GM21423 (cell line): ENCODE measurements at regions not wholly inside any gene's neighbourhood (a gene's known extent, or its start where the extent isn't known, plus 50 kb on each side); places are given as distances from the start of the nearest gene placed in this dataset.

Source experiments
- ATAC-seq: cut with Tn5 transposase; IDR thresholded peaks from one replicate; pipeline ENCODE4 v1.9.1; 2021; ENCODE audit warnings: mild to moderate bottlenecking, moderate library complexity; ENCODE audit not compliant: unreplicated experiment

DNA sequence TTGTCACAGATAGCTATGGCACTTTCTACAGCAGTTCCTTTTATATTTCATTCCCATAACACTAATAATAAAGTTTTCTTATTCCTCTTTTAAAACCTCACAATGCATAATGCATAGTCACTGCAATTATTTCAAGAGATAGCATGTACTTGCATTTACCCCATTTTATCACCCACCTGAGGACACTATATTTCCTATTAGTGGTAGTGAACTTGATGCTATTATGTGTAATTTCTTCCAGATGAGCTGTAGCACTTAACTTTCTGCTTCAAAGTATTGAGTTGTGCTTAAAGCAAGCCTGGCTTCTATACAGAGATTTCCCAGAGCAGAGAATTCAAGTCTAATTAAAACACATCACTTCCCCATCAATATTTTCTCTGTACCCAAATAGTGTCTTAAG lies 461.1 kb downstream of the HTR7 start:
- no peak for ATAC-seq

DNA sequence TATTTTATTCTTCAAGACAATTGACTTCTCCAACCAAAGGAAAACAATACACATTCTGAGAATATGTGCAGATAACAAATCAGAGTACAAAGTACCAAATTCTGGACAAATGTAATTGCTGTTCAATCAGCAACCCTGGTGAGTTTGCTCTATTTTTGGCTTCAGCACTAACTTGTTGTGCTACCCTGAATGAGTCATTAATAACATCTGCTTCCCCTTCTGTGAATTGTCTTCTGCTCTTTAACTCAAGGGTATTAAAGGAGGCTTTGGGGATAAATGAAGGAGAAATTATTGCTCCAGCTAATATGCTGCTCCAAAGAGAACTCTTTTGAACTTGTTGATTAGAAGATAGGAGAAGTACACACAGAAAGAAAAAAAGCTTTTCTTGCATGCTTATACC lies 459.3 kb downstream of the HTR7 start:
- no peak for ATAC-seq

DNA sequence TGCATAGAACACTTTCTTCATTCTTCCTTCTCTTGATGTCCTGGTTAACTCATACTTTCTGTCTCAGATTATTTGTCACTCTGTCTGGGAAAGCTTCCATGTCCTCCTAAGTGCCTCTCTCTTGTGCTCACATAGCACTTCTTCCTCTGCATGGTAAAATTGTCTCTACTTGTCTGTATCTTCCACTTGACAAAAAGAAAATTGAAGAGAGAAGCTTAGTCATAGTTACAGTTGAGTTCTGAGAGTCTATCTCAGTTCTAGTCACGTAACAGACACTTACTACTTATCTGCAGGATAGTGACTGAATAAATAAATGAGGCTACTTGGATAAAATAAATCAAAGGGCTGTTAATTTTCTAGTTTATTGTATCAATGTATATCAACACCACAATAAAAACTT lies 458.1 kb downstream of the HTR7 start:
- ATAC-seq, result no peak

DNA sequence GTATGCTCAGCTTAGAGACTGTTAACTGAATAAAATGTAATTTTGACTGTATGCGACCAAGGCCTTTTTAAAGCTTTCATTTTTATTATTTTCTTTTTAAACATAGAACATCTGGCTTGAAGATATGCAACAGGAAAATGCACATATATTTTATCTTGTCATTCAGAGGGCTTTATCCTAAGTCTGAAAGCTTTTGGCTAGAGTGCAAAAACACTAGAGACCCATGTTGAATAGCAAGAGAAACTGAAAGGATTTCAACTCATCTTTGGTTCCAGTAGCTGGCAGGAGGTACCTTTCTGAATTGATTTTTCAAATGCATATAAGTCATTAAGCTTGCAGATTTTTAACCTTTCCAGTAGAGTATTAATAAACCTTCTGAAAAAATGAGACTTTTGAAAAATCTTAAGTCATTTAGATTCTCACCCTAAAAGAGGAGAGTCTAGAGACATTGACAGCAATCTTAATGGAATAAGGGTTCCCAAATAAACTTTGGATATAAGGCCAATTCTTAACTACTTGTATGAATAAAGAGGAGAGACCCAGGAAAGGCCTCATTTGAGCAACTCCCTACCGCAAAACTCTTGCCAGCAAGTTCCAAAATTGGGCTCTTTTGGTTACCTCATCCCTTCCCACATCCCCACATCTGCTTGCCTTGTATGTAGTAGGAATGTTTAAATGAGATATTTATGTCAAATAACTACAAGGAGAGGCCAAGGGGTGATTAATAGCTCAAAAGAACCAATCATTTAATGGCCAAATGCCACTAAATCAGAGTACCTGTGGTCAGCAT lies 454.4 kb downstream of the HTR7 start:
- ATAC-seq, result no peak

DNA sequence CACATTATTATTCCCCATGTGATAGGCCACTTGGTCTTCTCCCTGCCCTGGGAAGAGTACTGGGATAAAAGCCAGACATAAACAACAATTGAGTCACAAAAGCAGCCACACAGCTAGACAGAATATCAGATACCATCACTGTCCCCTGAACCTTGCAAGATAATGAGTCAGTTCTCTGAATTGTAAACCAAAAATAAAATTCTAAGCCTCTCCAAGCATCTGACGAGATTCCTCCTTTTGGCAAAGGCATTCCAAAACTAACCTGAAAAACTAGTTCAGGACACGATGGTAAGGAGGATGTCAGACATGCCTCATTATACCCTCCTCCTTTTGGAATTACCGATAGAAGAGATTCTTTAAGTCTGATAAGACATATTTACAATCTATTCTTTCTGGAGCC lies 450.7 kb downstream of the HTR7 start:
- no peak for ATAC-seq

DNA sequence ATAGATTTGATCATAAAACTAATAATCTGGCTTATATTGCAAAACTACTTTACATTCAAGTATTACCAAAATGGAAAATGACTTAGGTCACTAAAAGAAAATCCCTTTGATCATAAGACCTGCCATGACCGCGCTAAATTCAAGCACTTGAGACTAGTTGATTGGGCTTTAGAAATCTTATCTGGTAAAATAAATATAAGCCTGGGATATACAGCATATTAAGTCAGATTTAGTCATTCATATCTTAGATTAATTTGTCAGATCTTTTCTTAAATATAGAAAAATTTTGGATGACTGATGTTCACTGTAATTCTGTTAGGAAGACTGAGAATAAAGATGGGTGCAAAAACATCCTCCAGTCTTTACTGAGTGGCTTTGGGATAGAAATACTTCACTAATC lies 450.0 kb downstream of the HTR7 start:
- ATAC-seq, result no peak

DNA sequence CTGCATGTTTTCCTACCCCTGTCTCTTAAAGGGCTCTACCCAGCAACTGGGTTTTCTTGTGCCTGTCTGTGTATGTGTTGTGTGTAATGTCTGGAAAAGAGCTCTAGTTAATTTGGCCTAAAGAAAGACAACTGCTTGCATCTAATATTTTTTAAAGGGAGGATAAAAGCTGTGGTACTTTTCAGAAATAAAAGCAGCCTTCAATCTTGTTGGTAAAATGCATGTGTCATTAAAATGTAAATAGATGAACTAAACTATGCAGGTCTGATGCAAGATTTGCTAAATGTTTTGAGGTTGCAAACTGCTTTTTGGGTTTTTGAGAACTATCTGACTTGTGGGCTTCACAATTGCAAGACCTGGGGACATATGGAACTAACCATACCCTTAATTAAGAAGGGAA lies 445.3 kb downstream of the HTR7 start:
- no peak for ATAC-seq

DNA sequence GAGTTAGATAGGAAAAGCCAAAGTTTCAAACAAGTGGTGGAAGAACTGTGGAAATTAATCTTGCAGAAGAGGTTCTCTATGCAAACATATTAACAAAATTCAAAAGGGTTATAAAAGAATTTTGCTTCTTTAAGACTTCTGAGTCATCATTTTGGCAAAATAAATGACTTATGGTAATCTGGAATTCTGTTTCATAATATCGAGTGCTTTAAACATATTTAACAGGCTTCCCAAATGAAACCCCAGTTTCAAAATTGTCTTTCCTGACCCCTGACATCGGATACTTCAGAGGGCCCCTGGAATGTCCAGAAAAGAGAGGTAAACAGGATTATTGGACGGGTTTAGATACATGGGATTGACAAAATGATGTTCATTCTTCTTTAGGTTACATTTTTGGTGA lies 444.6 kb downstream of the HTR7 start:
- no peak for ATAC-seq

DNA sequence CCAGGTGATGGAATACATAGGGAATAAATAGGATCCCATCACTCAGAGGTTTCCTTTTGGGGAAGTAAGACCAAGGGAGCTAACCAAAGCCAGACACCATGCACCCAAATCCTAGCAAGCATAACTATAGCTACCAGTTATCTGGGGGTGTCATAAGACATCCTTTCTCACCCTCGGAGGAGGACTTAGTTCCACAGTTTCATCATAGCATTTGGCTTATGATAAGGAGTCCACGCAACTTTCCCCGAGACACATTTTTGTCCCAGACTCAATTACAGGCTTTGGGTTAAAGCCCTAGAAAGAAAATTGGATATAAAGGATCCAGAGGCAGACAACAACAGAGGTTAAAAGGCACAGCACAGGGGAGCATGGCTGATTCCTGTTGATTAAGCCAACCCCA lies 442.9 kb downstream of the HTR7 start:
- no peak for ATAC-seq

DNA sequence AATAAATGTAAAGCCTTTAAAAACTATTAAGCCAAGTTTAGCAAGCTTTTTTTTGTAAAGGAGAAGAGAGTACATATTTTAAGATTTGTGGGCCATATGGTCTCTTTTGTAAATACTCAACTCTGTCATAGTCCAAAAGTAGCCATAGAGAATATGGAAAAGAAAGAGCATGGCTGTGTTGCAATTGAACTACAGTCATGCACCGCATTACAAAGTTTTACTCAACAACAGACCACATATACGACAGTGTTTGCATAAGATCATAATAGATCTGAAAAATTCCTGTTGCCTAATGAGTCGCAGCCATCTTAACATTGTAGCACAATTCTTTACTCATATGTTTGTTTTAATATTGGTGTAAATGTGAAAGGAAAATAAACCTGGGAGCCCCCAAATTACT lies 440.8 kb downstream of the HTR7 start:
- no peak for ATAC-seq

DNA sequence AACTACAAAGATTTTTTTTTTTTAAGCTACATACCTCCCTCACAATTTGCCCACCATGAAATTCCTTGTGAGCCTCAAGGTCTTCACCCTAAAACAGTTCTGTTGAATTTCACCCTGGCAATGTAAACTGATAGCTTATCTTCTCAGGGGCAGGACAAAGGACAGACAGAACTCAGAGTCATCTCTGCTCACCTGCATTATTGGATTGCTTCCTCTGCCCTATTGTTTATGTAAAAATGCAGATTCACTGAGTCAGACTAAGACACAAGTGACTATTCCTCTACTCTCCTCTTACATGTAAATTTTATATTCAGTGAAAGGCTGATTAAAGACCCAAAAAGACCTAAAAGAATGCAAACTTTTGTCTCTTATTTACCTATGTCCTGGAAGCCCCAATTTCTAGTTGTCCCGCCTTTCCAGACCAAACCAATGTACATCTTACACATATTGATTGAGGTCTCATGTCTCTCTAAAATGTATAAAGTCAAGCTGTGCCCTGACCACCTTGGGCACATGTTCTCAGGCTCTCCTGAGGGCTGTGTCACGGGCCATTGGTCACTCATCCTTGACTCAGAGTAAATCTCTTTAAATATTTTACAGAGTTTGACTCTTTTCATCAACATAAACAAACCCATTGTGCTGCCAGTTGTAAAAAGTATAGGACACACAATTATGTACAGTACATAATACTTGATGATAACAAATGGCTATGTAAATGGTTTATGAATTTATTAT lies 440.2 kb downstream of the HTR7 start:
- no peak for ATAC-seq

DNA sequence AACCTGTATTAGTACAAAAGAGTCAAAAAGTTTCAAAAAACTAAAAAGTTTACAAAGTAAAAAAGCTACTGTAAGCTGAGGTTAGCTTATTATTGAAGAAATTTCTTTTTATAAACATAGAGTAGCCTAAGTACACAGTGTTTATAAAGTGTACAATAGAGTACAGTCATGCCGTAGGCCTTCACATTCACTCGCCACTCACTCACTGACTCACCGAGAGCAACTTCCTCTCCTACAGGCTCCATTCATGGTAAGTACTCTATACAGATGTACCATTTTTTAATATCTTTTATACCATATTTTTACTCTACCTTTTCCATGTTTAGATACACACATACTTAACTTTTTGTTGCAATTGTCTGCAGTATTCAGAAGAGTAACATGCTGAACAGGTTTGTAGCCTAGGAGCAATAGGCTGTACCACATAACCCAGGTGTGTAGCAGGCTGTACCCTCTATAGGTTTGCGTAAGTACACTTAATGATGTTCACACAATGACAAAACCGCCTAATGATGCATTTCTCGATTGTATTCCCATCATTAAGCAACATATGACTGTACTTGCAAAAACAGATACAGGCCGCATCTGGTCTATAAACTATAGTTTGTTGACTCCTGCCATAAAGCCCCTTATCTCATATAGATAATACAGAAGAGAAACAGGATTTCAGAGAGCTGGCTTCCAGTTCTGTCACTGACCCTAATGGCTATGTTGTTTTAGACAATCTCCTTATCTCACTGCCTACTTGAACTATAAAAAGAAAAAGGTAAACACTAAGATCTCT lies 438.8 kb downstream of the HTR7 start:
- ATAC-seq, result no peak

DNA sequence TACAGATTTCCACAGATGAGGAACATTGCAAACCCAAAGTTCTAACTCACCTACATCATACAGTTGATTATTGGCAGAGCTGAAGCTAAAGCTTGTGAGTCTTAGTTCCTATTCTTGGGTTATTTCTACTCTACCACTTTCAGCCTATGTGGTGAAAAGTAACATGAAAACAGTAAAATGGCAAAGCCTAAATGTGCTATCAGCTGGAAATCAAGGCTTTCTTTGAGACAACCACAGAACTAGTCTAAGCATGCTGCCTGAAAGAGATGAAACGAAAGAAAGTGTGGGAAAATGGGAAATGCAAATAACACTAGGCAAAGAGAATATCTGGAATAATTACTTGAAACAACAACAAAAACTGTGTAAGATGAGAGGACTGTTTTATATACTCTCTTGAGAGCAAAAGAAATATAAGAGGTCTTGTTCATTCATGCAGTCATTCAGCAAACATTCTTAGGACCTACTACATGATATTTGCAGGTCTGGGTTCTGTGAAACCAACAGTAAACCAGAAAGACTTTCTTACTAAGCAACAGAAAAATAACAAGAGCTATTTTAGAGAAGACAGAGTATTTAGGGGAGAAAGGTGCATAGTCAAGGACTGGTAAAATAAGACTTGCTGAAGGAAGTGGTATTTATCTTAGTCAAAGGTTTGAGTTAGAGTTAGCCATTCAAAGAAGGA lies 437.1 kb downstream of the HTR7 start:
- peak; percentile 75 for ATAC-seq

DNA sequence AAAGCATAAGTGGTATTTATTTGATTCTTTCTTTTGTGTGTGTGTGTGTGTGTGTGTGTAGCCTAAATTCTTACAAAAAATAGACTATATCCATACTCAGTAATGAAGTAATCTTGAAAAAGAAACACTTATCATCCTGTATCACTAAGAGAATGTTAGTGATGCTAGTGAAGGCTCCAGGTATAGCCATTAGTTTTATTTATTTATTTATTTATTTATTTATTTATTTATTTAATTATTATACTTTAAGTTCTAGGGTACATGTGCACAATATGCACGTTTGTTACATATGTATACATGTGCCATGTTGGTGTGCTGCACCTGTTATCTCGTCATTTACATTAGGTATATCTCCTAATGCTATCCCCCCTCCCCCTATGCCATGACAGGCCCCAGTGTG lies 436.0 kb downstream of the HTR7 start:
- no peak for ATAC-seq

DNA sequence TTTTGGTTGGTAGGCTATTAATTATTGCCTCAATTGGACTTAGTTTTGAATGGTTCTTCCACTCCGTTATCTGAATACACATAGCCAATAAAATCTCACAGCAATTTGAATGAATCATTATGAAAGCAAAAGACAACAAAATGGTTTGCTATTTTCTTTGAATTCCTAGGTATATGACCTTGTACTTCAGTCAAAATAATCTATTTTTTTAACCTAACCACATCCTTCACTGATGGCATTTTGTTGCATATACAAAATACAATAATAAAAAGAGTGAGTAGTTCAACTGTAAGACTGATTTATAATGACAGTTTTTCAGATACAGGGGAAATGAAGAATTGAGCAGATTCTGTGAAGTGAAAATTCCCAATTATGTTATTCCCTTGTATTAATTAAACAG lies 433.1 kb downstream of the HTR7 start:
- no peak for ATAC-seq

DNA sequence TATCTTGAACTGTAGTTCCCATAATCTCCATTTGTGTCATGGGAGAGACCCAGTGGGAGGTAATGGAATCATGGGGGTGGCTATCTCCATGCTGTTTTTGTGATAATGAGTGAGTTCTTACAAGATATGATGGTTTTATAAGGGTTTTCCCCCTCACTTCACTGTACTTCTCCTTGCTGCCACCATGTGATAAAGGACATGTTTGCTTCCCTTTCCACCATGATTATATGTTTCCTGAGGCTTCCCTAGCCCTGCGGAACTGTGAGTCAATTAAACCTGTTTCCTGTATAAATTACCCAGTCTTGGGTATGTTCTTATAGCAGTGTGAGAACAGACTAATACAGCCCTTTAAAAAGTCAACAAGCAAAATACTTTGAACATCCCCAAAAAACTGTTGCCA lies 427.7 kb downstream of the HTR7 start:
- no peak for ATAC-seq

DNA sequence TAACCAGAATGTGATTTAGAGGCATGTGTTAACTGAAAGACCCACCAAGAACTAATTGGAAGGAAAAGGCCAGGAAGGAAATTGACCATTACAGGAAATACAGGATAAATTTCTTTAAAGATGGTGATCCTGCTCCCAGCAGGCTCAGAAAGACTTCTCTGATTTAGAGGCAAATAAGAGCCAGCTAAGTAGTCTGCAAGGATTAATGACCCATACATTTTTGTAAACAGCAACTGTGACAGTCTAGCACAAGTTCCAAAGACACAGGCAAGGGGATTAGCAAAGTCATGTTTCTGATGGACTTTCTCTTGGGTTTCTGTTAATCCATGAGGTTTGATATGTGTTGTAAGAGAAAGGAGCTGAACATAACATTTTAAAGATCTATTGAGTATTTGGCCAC lies 425.0 kb downstream of the HTR7 start:
- ATAC-seq, result no peak

DNA sequence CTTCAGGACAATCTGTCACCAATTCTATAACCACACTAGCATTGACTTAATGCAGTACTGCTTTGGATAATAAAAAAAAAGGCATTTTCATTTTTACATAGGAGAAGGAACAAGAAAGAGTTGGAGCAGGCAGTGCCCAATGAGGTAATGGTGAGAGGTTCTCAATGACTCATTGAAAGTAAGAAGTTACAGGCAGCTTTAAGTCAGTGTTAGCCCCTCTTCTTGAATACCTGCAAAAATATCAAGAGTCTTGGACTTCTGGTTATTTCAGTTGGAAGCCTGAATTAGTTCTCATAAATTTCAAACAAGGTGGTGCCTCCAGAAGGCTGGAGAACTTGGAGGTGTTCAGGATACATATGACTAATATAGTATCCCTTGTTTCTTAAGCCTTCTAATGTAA lies 422.5 kb downstream of the HTR7 start:
- ATAC-seq, result no peak

DNA sequence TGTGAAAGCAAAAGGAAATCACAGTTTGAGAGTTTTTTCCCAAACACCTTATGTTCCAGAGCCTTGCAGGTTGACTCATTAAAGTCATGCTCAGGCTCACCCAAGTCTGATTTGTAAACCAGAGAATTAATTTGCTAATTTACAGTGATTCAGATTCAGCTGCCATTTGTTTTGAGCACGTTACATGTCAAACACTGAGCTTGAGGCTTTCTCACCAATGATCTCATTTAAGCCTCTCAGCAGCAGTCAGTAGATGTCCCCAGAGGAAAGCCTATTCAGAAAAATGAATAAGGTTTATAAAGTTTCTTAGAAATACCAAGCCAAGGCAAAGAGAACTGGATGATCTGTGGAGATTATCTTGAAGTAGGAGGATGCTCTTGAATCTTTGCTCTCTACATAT lies 420.4 kb downstream of the HTR7 start:
- ATAC-seq, result no peak

DNA sequence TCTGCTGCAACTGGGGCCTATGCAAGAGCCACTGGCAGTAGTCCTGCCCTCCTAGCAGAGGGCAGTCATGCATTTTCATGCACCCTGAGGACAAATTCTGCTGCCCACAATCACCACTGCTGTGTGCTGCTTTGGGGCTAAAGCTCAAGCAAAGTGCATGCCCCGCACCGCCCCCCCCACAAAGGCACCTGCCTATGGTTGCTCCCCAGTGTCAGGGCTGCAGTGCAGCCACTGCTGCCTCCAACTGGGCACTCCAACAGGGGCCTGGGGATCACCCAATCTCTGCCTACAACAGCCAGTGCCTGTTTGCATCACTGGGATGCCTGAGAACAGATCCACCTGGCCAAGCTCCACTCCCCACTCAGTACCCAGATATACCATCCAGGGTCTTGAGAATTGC lies 417.0 kb downstream of the HTR7 start:
- no peak for ATAC-seq

DNA sequence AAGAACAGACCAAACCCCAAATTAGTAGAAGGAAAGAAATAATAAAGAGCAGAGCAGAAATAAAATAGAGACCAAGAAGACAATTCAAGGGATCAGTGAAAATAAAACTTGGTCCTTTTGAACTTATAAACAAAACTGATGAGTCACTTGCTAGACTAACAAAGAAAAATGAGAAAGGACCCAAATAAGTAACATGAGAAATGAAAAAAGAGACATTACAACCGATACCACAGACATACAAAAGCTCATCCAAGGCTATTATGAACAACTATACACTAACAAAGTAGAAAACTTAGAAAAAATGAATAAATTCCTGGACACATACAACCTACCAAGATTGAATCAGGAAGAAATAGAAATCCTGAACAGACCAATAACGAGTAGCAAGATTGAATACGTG lies 414.5 kb downstream of the HTR7 start:
- ATAC-seq, result no peak
